Neural cell (in vitro differentiated cells): ENCODE measurements at regions not wholly inside any gene's neighbourhood (a gene's known extent, or its start where the extent isn't known, plus 50 kb on each side); places are given as distances from the start of the nearest gene placed in this dataset.

Source experiments
- H2AFZ ChIP-seq: fragments of 200-600, 300-800 bp; sonication (generic), shearing (Covaris generic); 2 replicates; pipeline ENCODE4 v1.6.0; 2014; ENCODE audit warnings: low read depth, mild to moderate bottlenecking, antibody characterized with exemption, low read length, moderate library complexity
- H3F3A ChIP-seq: fragments of 200-600 bp; shearing (Covaris generic); 2 replicates; pipeline ENCODE4 v1.6.1; 2016; ENCODE audit warnings: mild to moderate bottlenecking, moderate library complexity, mixed read lengths, antibody characterized with exemption, low read length; ENCODE audit not compliant: insufficient read depth, poor library complexity, severe bottlenecking
- H3K27ac ChIP-seq: fragments of 200-600, 300-800 bp; sonication (generic), shearing (Covaris generic); 2 replicates; pipeline ENCODE4 v1.5.1; 2014; ENCODE audit warnings: mild to moderate bottlenecking, low read length, moderate library complexity
- H3K27me3 ChIP-seq: fragments of 300-800, 200-600 bp; sonication (generic), shearing (Covaris generic); 2 replicates; pipeline ENCODE4 v1.6.0; 2014; ENCODE audit warnings: mild to moderate bottlenecking, low read depth, low read length, moderate library complexity; ENCODE audit not compliant: insufficient read depth
- H3K36me3 ChIP-seq: fragments of 300-800, 200-600 bp; sonication (generic), shearing (Covaris generic); 2 replicates; pipeline ENCODE4 v1.5.1; 2014; ENCODE audit warnings: mild to moderate bottlenecking, antibody characterized with exemption, low read length, moderate library complexity; ENCODE audit not compliant: insufficient read depth
- H3K4me2 ChIP-seq: fragments of 300-800, 200-600 bp; sonication (generic), shearing (Covaris generic); 2 replicates; pipeline ENCODE4 v1.6.0; 2014; ENCODE audit warnings: mild to moderate bottlenecking, low read length
- H3K4me3 ChIP-seq: fragments of 300-800, 200-600 bp; sonication (generic), shearing (Covaris generic); 2 replicates; pipeline ENCODE4 v1.5.1; 2014; ENCODE audit warnings: mild to moderate bottlenecking, low read length, moderate library complexity
- H3K79me2 ChIP-seq: fragments of 200-600 bp; shearing (Covaris generic); replicated peaks from 2 replicates; pipeline ENCODE4 v1.6.0; 2014; ENCODE audit warnings: mild to moderate bottlenecking, low read length, moderate library complexity; ENCODE audit not compliant: insufficient read depth
- H3K9ac ChIP-seq: fragments of 300-800, 200-600 bp; sonication (generic), shearing (Covaris generic); 2 replicates; pipeline ENCODE4 v1.6.1; 2016; ENCODE audit warnings: mild to moderate bottlenecking, low read length, mixed read lengths
- H3K9me2 ChIP-seq: fragments of 200-600 bp; shearing (Covaris generic); 2 replicates; pipeline ENCODE4 v1.6.1; 2016; ENCODE audit warnings: mild to moderate bottlenecking, low read length, mixed read lengths; ENCODE audit not compliant: insufficient read depth
- H3K9me3 ChIP-seq: fragments of 200-600, 300-800 bp; sonication (generic), shearing (Covaris generic); 2 replicates; pipeline ENCODE4 v1.6.1; 2016; ENCODE audit warnings: mild to moderate bottlenecking, mixed run types, low read length, moderate library complexity, mixed read lengths
- H4K20me1 ChIP-seq: fragments of 200-600 bp; shearing (Covaris generic); 2 replicates; pipeline ENCODE4 v1.6.1; 2016; ENCODE audit warnings: mild to moderate bottlenecking, mixed run types; ENCODE audit not compliant: insufficient read depth
- EP300 ChIP-seq: fragments of 450-650 bp; conservative IDR thresholded peaks from 2 replicates; pipeline ENCODE4 v1.6.1; 2014; ENCODE audit warnings: antibody characterized with exemption, mild to moderate bottlenecking, moderate library complexity; ENCODE audit not compliant: poor library complexity, severe bottlenecking
- EZH2 ChIP-seq: fragments of 200-600, 300-800 bp; shearing (Covaris generic), sonication (generic); IDR thresholded peaks from 2 replicates; pipeline ENCODE4 v1.6.1; 2014; ENCODE audit warnings: antibody characterized with exemption, low read length, borderline replicate concordance, mild to moderate bottlenecking; ENCODE audit not compliant: insufficient read depth, poor library complexity, severe bottlenecking
- MXI1 ChIP-seq: fragments of 450-650 bp; conservative IDR thresholded peaks from 2 replicates; pipeline ENCODE4 v1.6.1; 2014; ENCODE audit warnings: antibody characterized with exemption, mild to moderate bottlenecking; ENCODE audit not compliant: poor library complexity, severe bottlenecking
- POLR2AphosphoS5 ChIP-seq: IDR thresholded peaks from 2 replicates; pipeline ENCODE4 v1.6.1; 2012
- RAD21 ChIP-seq: fragments of 450-650 bp; conservative IDR thresholded peaks from 2 replicates; pipeline ENCODE4 v1.6.1; 2014; ENCODE audit warnings: antibody characterized with exemption, mild to moderate bottlenecking, moderate library complexity
- SMC3 ChIP-seq: fragments of 450-650 bp; conservative IDR thresholded peaks from 2 replicates; pipeline ENCODE4 v1.6.1; 2014; ENCODE audit warnings: antibody characterized with exemption, mild to moderate bottlenecking, moderate library complexity; ENCODE audit not compliant: poor library complexity
- TAF1 ChIP-seq: IDR thresholded peaks from 2 replicates; pipeline ENCODE4 v1.6.1; 2012; ENCODE audit warnings: low read depth
- TF ChIP-seq, protein P1 (sequence below): fragments of 450-650 bp; IDR thresholded peaks from 2 replicates; pipeline ENCODE4 v1.5.1; 2014; ENCODE audit warnings: antibody characterized with exemption, mild to moderate bottlenecking, moderate library complexity; ENCODE audit not compliant: poor library complexity, severe bottlenecking
- TF ChIP-seq, protein P2 (sequence below): IDR thresholded peaks from 2 replicates; pipeline ENCODE4 v1.6.1; 2012; ENCODE audit warnings: borderline replicate concordance

DNA sequence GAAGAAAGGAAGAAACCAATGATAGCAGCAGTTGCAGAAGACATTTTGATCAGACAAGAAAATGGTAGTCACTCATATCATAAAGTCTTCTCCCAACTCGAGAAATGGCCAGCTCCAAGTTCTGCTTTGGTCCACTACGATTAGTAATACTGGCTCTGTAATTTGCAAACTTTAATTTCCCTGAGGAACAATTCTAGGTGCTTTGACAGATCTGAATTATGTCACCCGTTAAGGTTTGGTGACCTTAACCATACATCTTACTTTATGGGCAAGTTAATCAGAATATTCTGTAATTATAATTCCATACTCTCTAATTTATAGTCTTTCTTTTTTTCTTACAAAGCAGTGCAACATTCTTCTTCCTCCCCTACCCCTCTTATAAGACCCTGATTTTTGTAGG is 84.5 kb downstream of the RND3 start:
- Histone ChIP-seq H3F3A (no peaks in the 10 kb centered on the region), H3K9me3 (no peaks in the 10 kb centered on the region), H2AFZ (no peak overlapping the region), H3K4me3 (no peak overlapping the region), H3K9me2 (no peaks in the 10 kb centered on the region), H3K27me3 (no peaks in the 10 kb centered on the region), H3K36me3 (no peaks in the 10 kb centered on the region), H3K79me2 (no peaks in the 10 kb centered on the region), H3K9ac (no peak overlapping the region), H3K4me2 (no peak overlapping the region), H3K27ac (no peak overlapping the region), H4K20me1 (no peaks in the 10 kb centered on the region)
- TF ChIP-seq, protein P1, sequence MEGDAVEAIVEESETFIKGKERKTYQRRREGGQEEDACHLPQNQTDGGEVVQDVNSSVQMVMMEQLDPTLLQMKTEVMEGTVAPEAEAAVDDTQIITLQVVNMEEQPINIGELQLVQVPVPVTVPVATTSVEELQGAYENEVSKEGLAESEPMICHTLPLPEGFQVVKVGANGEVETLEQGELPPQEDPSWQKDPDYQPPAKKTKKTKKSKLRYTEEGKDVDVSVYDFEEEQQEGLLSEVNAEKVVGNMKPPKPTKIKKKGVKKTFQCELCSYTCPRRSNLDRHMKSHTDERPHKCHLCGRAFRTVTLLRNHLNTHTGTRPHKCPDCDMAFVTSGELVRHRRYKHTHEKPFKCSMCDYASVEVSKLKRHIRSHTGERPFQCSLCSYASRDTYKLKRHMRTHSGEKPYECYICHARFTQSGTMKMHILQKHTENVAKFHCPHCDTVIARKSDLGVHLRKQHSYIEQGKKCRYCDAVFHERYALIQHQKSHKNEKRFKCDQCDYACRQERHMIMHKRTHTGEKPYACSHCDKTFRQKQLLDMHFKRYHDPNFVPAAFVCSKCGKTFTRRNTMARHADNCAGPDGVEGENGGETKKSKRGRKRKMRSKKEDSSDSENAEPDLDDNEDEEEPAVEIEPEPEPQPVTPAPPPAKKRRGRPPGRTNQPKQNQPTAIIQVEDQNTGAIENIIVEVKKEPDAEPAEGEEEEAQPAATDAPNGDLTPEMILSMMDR = no peak
- TF ChIP-seq TAF1 = no peak

DNA sequence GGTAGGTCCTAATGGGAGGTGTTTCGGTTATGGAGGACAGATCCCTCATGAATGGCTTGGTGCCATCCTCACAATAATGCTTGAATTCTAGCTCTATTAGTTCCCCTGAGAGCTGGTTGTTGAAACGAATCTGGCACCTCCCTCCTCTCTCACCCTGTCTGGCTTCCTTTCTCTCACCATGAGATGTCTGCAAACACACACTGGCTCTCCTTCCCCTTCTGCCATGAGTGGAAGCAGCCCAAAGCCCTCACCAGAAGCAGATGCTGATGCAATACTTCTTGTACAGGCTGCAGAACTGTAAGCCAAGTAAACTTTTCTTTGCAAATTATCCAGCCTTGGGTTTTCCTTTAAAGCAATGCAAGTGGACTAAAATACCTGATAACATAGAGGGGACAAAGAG is 86.6 kb downstream of the RND3 start:
- H3K79me2 ChIP-seq = no peaks in the 10 kb centered on the region
- TF ChIP-seq, protein P1 = no peak

DNA sequence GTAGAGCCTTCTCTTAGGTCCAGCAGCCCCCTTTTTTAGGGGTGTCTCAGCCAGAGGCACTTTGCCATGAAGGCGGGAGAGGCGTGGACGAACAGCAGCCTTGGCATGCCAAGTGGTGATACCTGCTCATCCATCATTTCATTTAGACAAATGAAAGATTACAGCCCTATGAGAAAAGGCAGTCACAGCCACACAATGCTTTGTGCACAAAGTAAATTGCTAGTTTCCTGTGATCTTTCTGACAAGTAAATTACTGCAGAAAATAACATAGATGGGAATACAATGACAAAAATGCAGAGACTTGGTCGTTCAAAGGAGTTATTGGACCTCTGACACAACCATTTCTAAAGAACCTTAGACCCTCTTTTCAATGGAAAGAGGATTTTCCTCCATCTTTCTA is 94.9 kb downstream of the RND3 start:
- Histone ChIP-seq H3K4me2 (peak overlapping the region; percentile 18), H3F3A (peaks cover 12% of the 10 kb centered on the region), H3K27ac (peak overlapping the region; percentile 79), H3K79me2 (no peaks in the 10 kb centered on the region), H3K4me3 (peak overlapping the region; percentile 35), H3K36me3 (no peaks in the 10 kb centered on the region), H4K20me1 (no peaks in the 10 kb centered on the region), H3K27me3 (no peaks in the 10 kb centered on the region), H3K9me2 (no peaks in the 10 kb centered on the region), H3K9ac (no peak overlapping the region), H3K9me3 (no peaks in the 10 kb centered on the region), H2AFZ (no peak overlapping the region)
- TF ChIP-seq, protein P2, sequence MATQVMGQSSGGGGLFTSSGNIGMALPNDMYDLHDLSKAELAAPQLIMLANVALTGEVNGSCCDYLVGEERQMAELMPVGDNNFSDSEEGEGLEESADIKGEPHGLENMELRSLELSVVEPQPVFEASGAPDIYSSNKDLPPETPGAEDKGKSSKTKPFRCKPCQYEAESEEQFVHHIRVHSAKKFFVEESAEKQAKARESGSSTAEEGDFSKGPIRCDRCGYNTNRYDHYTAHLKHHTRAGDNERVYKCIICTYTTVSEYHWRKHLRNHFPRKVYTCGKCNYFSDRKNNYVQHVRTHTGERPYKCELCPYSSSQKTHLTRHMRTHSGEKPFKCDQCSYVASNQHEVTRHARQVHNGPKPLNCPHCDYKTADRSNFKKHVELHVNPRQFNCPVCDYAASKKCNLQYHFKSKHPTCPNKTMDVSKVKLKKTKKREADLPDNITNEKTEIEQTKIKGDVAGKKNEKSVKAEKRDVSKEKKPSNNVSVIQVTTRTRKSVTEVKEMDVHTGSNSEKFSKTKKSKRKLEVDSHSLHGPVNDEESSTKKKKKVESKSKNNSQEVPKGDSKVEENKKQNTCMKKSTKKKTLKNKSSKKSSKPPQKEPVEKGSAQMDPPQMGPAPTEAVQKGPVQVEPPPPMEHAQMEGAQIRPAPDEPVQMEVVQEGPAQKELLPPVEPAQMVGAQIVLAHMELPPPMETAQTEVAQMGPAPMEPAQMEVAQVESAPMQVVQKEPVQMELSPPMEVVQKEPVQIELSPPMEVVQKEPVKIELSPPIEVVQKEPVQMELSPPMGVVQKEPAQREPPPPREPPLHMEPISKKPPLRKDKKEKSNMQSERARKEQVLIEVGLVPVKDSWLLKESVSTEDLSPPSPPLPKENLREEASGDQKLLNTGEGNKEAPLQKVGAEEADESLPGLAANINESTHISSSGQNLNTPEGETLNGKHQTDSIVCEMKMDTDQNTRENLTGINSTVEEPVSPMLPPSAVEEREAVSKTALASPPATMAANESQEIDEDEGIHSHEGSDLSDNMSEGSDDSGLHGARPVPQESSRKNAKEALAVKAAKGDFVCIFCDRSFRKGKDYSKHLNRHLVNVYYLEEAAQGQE = peak; percentile 33
- TF ChIP-seq RAD21 (no peak), TAF1 (no peak), POLR2AphosphoS5 (peak; percentile 89), EZH2 (no peak), MXI1 (no peak), EP300 (peak; percentile 90), SMC3 (peak; percentile 24)
- TF ChIP-seq, protein P1 = no peak

More for the DNA sequence above, 86.6 kb downstream of the RND3 start:
- Histone ChIP-seq H3K36me3 (no peaks in the 10 kb centered on the region), H3K4me2 (no peak overlapping the region), H2AFZ (no peak overlapping the region), H4K20me1 (no peaks in the 10 kb centered on the region), H3K9ac (no peak overlapping the region), H3K9me2 (no peaks in the 10 kb centered on the region), H3K4me3 (no peak overlapping the region), H3K9me3 (no peaks in the 10 kb centered on the region), H3K27ac (no peak overlapping the region), H3F3A (no peaks in the 10 kb centered on the region), H3K27me3 (no peaks in the 10 kb centered on the region)
